ENCODE measurements at regions not wholly inside any gene's neighbourhood (a gene's known extent, or its start where the extent isn't known, plus 50 kb on each side); places are given as distances from the start of the nearest gene placed in this dataset.

- no peaks in the 10 kb centered on the region for H3K27me3 ChIP-seq (replicated peaks; ENCODE audit: insufficient read depth, low read depth, low read length, poor library complexity)
- peak; percentile 89 for DNase-seq (ENCODE audit: low spot score)
- no peak overlapping the region for H3K4me3 ChIP-seq (ENCODE audit: low read depth, low read length, poor library complexity, severe bottlenecking)
- intact Hi-C loops (cut with micrococcal nuclease; ENCODE audit: unreplicated experiment): no loop called here
- POLR2A ChIA-PET (ENCODE audit: low non-redundant PET): no interaction called here
- H3K36me3 ChIP-seq (ENCODE audit: insufficient read depth, low read length, poor library complexity, severe bottlenecking): no peaks in the 10 kb centered on the region
- peak overlapping the region; percentile 80 for H3K27ac ChIP-seq (ENCODE audit: low read depth, low read length, poor library complexity, severe bottlenecking)
- CTCF ChIA-PET: no interaction called here
- TF ChIP-seq EZH2 (IDR thresholded peaks at IDR 0.05; ENCODE audit: borderline replicate concordance, low read depth, low read length, poor library complexity, severe bottlenecking) (no peak), CTCF (conservative IDR thresholded peaks at IDR 0.05; ENCODE audit: low read depth, low read length) (no peak)
- H3K4me1 ChIP-seq (ENCODE audit: insufficient read depth, low read length, poor library complexity, severe bottlenecking): peaks cover 36% of the 10 kb centered on the region
- H3K9me3 ChIP-seq (ENCODE audit: low read depth, low read length, poor library complexity, severe bottlenecking): peaks cover 6% of the 10 kb centered on the region
- BruUV-seq (replicated peaks): no TSS peak
Measured at GRCh38 chr3:194930377-194931204, 244.9 kb downstream of the FAM43A start.

- no peak for DNase-seq (ENCODE audit: low spot score)
- peaks cover 6% of the 10 kb centered on the region for H3K9me3 ChIP-seq (ENCODE audit: low read depth, low read length, poor library complexity, severe bottlenecking)
- CTCF ChIA-PET: no interaction called here
- POLR2A ChIA-PET (ENCODE audit: low non-redundant PET): no interaction called here
- intact Hi-C loops (cut with micrococcal nuclease; ENCODE audit: unreplicated experiment): no loop called here
- H3K27ac ChIP-seq (ENCODE audit: low read depth, low read length, poor library complexity, severe bottlenecking): peak overlapping the region; percentile 80
- H3K4me1 ChIP-seq (ENCODE audit: insufficient read depth, low read length, poor library complexity, severe bottlenecking): peaks cover 31% of the 10 kb centered on the region
- BruUV-seq (replicated peaks): no TSS peak
- TF ChIP-seq EZH2 (IDR thresholded peaks at IDR 0.05; ENCODE audit: borderline replicate concordance, low read depth, low read length, poor library complexity, severe bottlenecking): no peak
- no peak for TF ChIP-seq CTCF (conservative IDR thresholded peaks at IDR 0.05; ENCODE audit: low read depth, low read length)
- no peak overlapping the region for H3K4me3 ChIP-seq (ENCODE audit: low read depth, low read length, poor library complexity, severe bottlenecking)
- no peaks in the 10 kb centered on the region for H3K36me3 ChIP-seq (ENCODE audit: insufficient read depth, low read length, poor library complexity, severe bottlenecking)
- H3K27me3 ChIP-seq (replicated peaks; ENCODE audit: insufficient read depth, low read depth, low read length, poor library complexity): no peaks in the 10 kb centered on the region
Measured at GRCh38 chr3:194931347-194931746, 245.7 kb downstream of the FAM43A start.

DNA sequence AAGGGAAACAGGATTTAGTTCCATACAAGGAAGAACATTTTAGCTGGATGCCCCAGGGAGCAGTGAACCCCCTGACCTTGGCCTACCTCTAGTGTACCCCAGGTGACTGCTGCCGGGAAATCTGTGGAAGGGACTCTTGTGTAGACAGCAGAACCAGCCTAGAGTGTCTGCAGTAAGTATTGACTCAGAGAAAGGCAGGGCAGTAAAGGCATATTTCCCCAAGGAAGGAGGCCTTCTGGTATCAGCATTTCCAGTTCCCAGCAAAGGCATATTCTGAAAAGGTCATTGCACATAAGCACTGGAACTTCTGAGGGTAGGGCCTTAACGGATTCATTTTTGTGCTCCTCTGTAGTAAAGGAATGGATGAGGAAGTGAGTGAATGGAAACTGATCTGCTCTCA, 246.2 kb downstream of the FAM43A start:
- intact Hi-C loops (cut with micrococcal nuclease; ENCODE audit: unreplicated experiment): no loop called here
- no peak for DNase-seq (ENCODE audit: low spot score)
- H3K4me1 ChIP-seq (ENCODE audit: insufficient read depth, low read length, poor library complexity, severe bottlenecking): peaks cover 31% of the 10 kb centered on the region
- H3K27me3 ChIP-seq (replicated peaks; ENCODE audit: insufficient read depth, low read depth, low read length, poor library complexity): no peaks in the 10 kb centered on the region
- H3K27ac ChIP-seq (ENCODE audit: low read depth, low read length, poor library complexity, severe bottlenecking): no peak overlapping the region
- H3K4me3 ChIP-seq (ENCODE audit: low read depth, low read length, poor library complexity, severe bottlenecking): no peak overlapping the region
- CTCF ChIA-PET: no interaction called here
- BruUV-seq (replicated peaks): no TSS peak
- peaks cover 6% of the 10 kb centered on the region for H3K9me3 ChIP-seq (ENCODE audit: low read depth, low read length, poor library complexity, severe bottlenecking)
- H3K36me3 ChIP-seq (ENCODE audit: insufficient read depth, low read length, poor library complexity, severe bottlenecking): no peaks in the 10 kb centered on the region
- TF ChIP-seq EZH2 (IDR thresholded peaks at IDR 0.05; ENCODE audit: borderline replicate concordance, low read depth, low read length, poor library complexity, severe bottlenecking) (no peak), CTCF (conservative IDR thresholded peaks at IDR 0.05; ENCODE audit: low read depth, low read length) (no peak)
- POLR2A ChIA-PET (ENCODE audit: low non-redundant PET): no interaction called here
